ENCODE measurements at regions not wholly inside any gene's neighbourhood (a gene's known extent, or its start where the extent isn't known, plus 50 kb on each side); places are given as distances from the start of the nearest gene placed in this dataset.
A peak's percentile ranks its signal among the peaks of the same experiment; 100 is the strongest.

DNA sequence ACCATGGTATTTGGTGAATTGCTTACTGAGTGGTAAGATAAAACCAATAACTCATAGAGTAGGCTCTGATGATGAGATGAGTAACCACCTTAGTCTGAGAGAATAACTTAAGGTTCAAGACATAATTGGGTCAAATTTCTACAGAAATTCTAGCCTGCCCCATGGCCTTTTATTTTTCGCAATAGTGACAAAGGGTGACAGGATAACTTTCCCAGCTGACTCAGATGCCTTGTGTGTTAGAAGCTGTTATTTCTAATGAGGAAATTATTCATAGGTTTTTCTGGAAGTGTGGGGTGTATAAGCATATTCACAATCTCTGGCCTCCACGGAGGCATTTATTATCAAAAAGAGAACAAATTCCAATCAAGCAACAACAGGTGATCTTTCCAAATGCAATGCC lies 159.0 kb downstream of the NUP35 start:
- H3K27me3 ChIP-seq (ENCODE audit: control insufficient read depth, insufficient read depth, low read length) = no peaks in the 10 kb centered on the region
- TF ChIP-seq, protein P1, sequence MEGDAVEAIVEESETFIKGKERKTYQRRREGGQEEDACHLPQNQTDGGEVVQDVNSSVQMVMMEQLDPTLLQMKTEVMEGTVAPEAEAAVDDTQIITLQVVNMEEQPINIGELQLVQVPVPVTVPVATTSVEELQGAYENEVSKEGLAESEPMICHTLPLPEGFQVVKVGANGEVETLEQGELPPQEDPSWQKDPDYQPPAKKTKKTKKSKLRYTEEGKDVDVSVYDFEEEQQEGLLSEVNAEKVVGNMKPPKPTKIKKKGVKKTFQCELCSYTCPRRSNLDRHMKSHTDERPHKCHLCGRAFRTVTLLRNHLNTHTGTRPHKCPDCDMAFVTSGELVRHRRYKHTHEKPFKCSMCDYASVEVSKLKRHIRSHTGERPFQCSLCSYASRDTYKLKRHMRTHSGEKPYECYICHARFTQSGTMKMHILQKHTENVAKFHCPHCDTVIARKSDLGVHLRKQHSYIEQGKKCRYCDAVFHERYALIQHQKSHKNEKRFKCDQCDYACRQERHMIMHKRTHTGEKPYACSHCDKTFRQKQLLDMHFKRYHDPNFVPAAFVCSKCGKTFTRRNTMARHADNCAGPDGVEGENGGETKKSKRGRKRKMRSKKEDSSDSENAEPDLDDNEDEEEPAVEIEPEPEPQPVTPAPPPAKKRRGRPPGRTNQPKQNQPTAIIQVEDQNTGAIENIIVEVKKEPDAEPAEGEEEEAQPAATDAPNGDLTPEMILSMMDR (IDR thresholded peaks at IDR 0.05; ENCODE audit: insufficient read depth, low read length, severe bottlenecking) = no peak
- no peaks in the 10 kb centered on the region for H3K36me3 ChIP-seq (ENCODE audit: control insufficient read depth, insufficient read depth, low read length)
- FAIRE-seq = no peak
- no peak overlapping the region for H3K4me3 ChIP-seq (ENCODE audit: low read depth, low read length)
- peak; percentile 59 for DNase-seq (ENCODE audit: low read depth)

DNA sequence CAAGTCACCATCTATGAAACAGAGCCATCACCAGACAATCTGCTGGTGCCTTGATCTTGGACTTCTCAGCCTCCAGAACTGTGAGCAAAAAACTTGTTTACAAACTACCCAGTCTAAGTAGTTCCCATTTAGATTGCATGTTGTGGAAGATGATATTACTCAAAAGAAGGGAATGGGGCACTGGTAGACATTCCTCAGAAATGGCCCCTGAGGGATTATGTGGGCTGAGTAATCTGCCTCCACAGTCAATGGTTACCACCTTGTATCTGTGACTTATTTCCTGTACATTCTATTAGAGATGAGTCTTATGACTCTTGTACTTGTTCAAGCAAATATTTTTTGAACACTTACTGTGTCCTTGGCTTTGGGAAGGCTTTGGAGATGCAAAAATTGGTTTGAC lies 160.4 kb downstream of the NUP35 start:
- DNase-seq (ENCODE audit: low read depth) (peak; percentile 99), FAIRE-seq (peak; percentile 18)
- H3K27me3 ChIP-seq (ENCODE audit: control insufficient read depth, insufficient read depth, low read length) = no peaks in the 10 kb centered on the region
- H3K36me3 ChIP-seq (ENCODE audit: control insufficient read depth, insufficient read depth, low read length) = no peaks in the 10 kb centered on the region
- TF ChIP-seq, protein P1 (IDR thresholded peaks at IDR 0.05; ENCODE audit: insufficient read depth, low read length, severe bottlenecking) = no peak
- no peak overlapping the region for H3K4me3 ChIP-seq (ENCODE audit: low read depth, low read length)

DNA sequence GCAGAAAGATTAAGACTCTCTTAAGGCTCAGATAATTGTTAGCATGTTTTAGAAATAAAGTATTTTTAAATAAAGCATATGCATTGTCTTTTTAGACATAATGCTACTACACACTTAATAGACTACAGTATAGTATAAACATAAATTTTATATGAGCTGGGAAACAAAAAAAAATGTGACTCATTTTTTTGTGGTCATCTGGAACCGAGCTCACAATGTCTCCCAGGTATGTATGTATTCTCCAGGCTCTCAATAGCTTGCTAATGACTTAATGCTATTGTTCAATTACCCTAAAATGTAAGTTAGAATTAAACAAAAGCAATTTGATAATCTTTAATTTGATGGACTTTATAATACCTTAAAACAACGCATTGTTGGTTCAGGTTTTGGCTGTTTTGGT lies 167.2 kb downstream of the NUP35 start:
- DNase-seq (ENCODE audit: low read depth) (peak; percentile 67), FAIRE-seq (no peak)
- no peak overlapping the region for H3K4me3 ChIP-seq (ENCODE audit: low read depth, low read length)
- TF ChIP-seq, protein P1 (IDR thresholded peaks at IDR 0.05; ENCODE audit: insufficient read depth, low read length, severe bottlenecking) = no peak
- H3K36me3 ChIP-seq (ENCODE audit: control insufficient read depth, insufficient read depth, low read length) = no peaks in the 10 kb centered on the region
- no peaks in the 10 kb centered on the region for H3K27me3 ChIP-seq (ENCODE audit: control insufficient read depth, insufficient read depth, low read length)

DNA sequence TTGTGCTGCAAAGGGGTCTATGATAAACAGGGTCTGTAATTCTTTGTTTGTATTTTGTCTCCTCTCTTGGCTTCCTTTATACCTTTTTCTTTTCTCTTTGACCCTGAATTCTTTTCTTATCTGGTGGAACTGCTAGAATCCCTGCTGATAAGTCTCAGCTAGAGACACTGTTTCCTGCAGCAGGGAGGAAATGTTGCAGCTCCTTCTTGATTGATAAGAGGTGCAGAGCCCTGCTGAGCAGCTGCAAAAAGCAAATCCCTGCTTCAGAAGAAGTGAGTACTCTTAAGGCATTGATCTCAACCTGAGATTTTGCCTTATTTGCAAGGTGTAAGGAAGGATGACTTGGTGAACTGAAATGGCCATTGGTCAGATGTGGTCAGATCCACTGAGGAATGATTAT lies 167.8 kb downstream of the NUP35 start:
- FAIRE-seq (no peak), DNase-seq (ENCODE audit: low read depth) (no peak)
- Histone ChIP-seq H3K36me3 (ENCODE audit: control insufficient read depth, insufficient read depth, low read length) (no peaks in the 10 kb centered on the region), H3K4me3 (ENCODE audit: low read depth, low read length) (no peak overlapping the region), H3K27me3 (ENCODE audit: control insufficient read depth, insufficient read depth, low read length) (no peaks in the 10 kb centered on the region)
- TF ChIP-seq, protein P1 (IDR thresholded peaks at IDR 0.05; ENCODE audit: insufficient read depth, low read length, severe bottlenecking) = no peak

DNA sequence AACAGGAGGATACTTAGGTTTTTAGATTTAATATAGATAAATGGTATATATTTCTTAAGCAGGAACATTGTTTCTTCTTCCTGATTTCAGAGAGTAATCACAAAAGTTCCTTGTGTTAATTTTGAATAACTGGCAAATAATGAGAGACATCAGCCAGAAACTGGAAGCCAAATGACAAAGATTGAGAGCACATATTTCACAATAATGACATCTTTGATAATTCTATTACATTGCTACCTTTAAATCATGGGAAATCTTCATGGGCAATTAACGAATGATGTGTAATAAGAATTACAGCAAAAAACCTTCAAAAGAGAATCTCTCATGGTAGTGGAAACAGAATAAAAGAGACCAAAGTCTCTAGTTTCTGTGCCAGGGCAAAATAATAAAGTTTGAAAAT lies 215.1 kb downstream of the NUP35 start:
- no peak for FAIRE-seq

GRCh38 chr2:183341057-183341456 lies 216.8 kb downstream of the NUP35 start:
- FAIRE-seq = no peak
- Histone ChIP-seq H3K4me3 (ENCODE audit: low read depth, low read length) (no peak overlapping the region), H3K27me3 (ENCODE audit: control insufficient read depth, insufficient read depth, low read length) (no peaks in the 10 kb centered on the region), H3K36me3 (ENCODE audit: control insufficient read depth, insufficient read depth, low read length) (no peaks in the 10 kb centered on the region)
- no peak for DNase-seq (ENCODE audit: low read depth)
- TF ChIP-seq, protein P1 (IDR thresholded peaks at IDR 0.05; ENCODE audit: insufficient read depth, low read length, severe bottlenecking) = no peak

More for the DNA sequence above, 215.1 kb downstream of the NUP35 start:
- no peak for DNase-seq (ENCODE audit: low read depth)
- H3K36me3 ChIP-seq (ENCODE audit: control insufficient read depth, insufficient read depth, low read length) = no peaks in the 10 kb centered on the region
- TF ChIP-seq, protein P1 (IDR thresholded peaks at IDR 0.05; ENCODE audit: insufficient read depth, low read length, severe bottlenecking) = no peak
- no peak overlapping the region for H3K4me3 ChIP-seq (ENCODE audit: low read depth, low read length)
- no peaks in the 10 kb centered on the region for H3K27me3 ChIP-seq (ENCODE audit: control insufficient read depth, insufficient read depth, low read length)

Data from bronchial epithelial cell (primary cell).